KBM-7 (cell line): ENCODE measurements at regions not wholly inside any gene's neighbourhood (a gene's known extent, or its start where the extent isn't known, plus 50 kb on each side); places are given as distances from the start of the nearest gene placed in this dataset.

ENCODE experiments used
- DNase-seq: peaks from one replicate; pipeline ENCODE4 v3.0.0-alpha.2; 2015
- in situ Hi-C: fragments of 300-500 bp; cut with MboI; formaldehyde crosslinking; loops from 2 replicates; pipeline ENCODE4 v1.14.3; 2020; ENCODE audit warnings: low sequenced_read_pairs, low pct_unique_long_range_greater_than_20kb, mixed read lengths

- in situ Hi-C loops = no loop called here
- no peak for DNase-seq
Measured at GRCh38 chr12:85697003-85697402, 139.2 kb downstream of the RASSF9 start.

DNA sequence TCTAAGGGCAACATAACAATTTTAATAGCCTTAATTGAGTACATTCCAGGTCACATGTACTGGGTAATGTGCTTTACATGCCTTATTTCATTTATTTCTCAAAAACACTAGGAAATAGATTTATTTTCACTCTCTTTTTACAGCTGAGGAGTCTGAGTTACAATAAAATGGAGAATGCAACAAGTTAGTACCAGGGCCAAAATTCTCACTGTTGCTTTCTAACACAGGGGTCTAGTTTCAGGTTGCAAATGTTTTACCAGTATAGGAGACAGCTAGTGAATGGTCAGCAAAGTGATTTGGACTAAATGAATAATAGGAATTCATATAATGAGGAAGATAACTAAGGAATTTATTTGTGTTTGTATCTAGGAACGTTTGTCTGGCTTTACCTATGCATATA, 137.3 kb downstream of the RASSF9 start:
- in situ Hi-C loops = no loop called here
- DNase-seq = no peak

GRCh38 chr12:85708775-85709174, 127.4 kb downstream of the RASSF9 start:
- no peak for DNase-seq
- in situ Hi-C loops = no loop called here

GRCh38 chr12:85711735-85712390, 124.3 kb downstream of the RASSF9 start:
- DNase-seq = no peak
- in situ Hi-C loops = no loop called here

- no peak for DNase-seq
- in situ Hi-C loops = no loop called here
Measured at GRCh38 chr12:85713373-85713772, 122.8 kb downstream of the RASSF9 start.

GRCh38 chr12:85714425-85714824, 121.8 kb downstream of the RASSF9 start:
- in situ Hi-C loops = no loop called here
- no peak for DNase-seq

DNA sequence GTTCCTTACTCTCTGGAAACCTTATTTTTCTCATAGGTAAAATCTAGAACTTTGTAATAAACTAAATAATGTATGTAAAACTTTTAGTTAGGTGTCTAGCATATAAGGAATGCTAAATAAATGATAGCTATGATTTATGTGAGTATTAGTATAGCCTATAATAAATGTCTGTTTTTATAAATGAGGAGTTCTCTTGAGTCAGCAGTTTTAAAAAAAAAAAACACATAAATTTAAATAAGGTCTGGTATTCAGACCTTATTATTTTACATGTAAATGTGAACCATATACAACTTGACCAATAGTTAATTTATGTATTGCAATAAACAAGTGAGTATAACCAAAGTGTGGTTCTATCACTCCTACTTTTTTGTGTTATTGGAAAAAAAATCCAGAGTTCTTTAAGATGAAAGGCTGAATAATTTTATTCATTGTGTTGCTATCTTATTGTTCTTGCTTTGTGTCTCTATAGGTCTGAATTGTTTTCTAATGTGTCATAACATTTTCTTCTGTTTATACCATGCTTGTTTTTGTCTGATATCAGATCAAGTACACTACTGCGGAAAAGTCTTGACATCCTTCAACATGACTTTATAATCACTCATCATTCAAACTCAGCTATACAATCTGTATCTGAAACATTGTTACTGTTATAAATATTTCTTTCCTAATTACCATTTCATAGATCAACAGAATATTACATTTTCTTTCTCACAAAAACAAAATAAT, 115.7 kb downstream of the RASSF9 start:
- in situ Hi-C loops = no loop called here
- no peak for DNase-seq

- in situ Hi-C loops = no loop called here
- DNase-seq = no peak
Measured at GRCh38 chr12:85725991-85726390, 110.2 kb downstream of the RASSF9 start.

GRCh38 chr12:85733221-85733840, 102.9 kb downstream of the RASSF9 start:
- no peak for DNase-seq
- in situ Hi-C loops = no loop called here

- in situ Hi-C loops = no loop called here
- DNase-seq = no peak
Measured at GRCh38 chr12:85733984-85734383, 102.2 kb downstream of the RASSF9 start.

- in situ Hi-C loops = no loop called here
- no peak for DNase-seq
Measured at GRCh38 chr12:85740186-85740585, 96.0 kb downstream of the RASSF9 start.

DNA sequence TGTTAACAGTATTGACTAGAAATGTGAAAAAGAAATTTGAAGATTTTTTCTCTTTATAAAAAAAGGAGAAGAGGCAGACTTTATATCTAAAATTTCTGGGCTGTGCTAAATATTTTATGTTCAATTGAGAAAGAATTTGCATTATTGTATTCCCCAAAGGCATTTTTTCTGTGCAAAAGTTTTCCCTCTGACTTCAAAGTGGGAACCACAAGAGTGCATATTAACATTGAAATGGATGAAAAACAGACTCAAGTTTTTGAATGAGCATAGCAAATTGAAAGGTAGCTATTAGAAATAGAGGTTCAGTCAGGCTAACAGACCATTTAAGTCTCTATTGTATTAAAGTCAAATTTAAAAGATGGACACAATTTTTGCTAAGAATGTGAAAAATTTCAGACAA, 95.2 kb downstream of the RASSF9 start:
- in situ Hi-C loops = no loop called here
- DNase-seq = no peak

DNA sequence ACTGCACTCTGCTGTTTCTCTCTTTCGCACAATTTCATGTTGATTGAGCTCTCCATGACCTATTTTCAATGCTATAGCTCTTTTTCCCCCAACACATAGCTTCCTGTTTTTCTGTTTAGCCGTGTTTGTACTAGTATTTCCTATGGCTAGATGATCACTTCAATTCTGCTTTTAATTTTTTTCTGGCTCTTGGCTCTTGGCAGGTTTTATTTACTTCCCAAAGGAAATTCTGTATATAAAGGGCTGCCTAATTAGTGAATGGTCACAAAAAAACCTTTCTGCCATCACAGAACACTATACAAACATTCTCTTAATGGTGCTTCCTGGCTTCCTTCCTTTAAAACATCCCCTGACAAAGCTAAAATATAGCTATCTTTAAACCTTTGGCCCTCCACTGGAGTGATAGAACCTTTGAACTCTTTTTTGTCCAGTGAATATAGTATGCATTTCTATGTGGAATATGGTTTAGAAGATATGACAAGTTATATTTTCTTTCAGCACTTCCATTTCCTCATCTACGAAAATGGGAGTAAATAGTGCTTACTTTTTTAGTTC, 88.2 kb downstream of the RASSF9 start:
- no peak for DNase-seq
- in situ Hi-C loops = no loop called here
